Brain pericyte (primary cell): ENCODE measurements at regions not wholly inside any gene's neighbourhood (a gene's known extent, or its start where the extent isn't known, plus 50 kb on each side); places are given as distances from the start of the nearest gene placed in this dataset.
A peak's percentile ranks its signal among the peaks of the same experiment; 100 is the strongest.

Experiments
- DNase-seq: peaks from one replicate; pipeline ENCODE4 v3.0.0-alpha.2; 2012; ENCODE audit warnings: low read depth, low spot score

DNA sequence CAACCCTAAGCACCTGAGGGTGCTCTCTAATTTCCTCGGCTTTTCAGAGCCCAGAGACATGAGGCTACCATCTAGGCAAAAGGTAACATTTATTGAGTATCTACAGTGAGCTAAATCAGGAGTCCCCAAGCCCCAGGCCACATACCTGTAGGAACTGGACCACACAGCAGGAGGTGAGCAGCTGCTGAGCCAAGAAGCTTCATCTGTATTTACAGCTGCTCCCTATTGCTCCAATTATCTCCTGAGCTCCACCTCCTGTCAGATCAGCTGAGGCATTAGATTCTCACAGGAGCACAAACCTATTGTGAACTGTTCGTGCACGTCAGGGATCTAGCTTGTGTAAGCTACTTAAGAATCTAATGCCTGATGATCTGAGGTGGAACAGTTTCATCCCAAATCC is 70.2 kb downstream of the RND3 start:
- no peak for DNase-seq

DNA sequence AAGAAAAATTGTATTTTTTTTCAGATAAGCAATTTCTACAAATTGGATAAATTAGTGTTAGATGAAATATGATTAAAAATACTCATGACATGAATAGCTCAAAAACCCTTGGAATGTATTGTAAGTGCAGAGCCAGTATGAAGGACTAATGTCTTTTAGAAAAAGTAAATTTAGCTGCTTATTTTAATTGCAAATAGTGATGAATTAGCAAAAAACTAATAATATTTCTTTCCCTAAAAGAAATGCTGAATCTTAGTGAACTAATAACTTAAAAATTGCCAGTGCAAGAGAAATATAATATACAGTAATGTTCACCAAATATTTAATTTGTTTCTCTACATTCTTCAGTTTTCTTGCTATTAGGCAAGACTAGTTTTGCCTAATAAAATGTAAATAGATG is 72.4 kb downstream of the RND3 start:
- no peak for DNase-seq

DNA sequence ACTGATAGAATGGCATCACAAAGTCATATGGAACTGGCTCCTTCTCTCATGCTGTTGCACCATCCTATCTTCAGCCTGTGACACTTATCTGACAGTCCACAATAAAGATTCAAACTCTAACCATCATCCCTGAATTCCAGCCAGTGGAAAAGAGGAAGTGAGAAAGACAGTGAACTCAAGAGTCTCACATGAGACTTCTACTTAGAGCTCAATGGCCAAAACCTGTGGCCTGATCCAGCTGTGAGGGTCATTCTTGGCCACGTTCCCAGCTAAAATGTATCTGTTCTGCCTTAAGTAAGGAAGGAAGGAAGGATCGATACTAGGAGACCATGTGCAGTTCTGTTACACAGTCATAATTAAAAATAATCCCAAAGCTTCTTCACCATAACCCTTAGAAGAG is 73.6 kb downstream of the RND3 start:
- DNase-seq: no peak

DNA sequence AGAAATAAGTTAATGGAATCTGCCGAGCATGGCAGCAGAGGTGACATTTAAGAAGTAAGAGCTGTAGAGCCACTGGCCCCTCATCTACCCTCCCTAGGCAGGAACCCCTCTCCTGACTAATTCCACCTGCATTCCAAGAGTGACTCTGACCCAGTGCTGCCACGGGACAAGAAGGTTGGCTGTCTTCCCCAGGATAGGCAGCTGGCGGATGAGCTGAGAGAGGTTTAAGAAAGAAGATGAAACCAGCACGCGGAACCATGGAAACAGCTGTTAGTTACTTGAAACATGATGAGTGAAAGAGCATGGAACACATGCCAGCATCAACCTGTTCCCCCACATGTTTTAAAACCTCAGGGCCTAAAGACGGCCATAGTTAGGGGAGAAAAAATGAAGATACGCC is 74.1 kb downstream of the RND3 start:
- DNase-seq: no peak

DNA sequence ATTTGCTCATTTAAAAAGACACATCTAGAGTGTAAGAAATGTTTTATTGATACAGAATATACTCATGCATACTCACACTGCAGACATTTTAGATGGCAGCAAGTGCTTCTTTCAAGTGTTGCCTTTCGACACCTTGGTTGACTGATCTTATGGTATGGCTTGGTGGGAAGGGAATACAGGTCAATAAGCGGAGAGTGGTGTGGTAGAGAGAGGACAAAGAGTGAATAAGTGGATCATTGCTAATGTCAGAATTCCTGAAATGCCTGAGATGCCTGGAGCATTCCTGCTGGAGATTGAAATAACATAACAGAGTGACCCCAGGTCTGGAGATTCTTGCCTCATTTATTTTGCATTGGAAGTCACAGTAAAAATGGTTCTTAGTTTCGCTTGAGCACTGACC is 76.7 kb downstream of the RND3 start:
- DNase-seq: no peak

DNA sequence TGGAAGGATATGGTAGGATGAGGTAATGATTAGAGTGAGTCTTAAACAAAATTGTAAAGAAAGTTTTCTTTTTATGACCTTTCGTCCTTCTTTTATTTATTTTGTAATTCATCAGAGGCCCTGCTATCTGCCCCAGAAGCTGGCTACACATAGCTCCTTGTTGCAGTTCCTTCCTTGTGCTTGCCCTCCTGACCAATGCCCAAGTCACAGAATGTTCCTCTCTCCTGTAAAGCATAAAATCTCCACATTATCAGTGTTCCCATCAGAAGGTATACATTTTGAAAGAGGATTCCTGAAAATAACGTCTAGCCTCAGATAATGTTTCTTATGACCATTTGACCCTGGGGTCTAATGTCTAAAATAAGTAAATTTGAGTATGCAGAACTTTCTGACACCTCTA is 78.3 kb downstream of the RND3 start:
- no peak for DNase-seq

DNA sequence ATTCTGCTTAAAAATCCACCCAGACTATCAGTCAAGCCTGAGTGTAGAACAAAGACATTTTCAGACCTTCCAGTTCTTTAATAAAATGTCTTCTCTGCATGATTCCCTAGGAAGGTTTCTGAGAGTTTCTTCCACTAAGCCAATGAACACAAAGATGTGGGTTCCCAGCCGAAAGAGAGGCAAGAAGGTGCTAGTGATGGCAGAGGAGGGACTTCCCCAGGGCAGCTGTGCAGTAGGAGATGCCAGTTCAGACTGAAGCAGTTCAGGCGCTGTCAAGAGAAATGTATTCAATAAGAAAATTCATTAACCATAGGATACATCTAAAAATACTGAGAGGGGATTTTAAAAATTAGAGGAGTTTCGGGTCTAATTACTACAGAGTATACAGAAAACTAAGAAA is 83.3 kb downstream of the RND3 start:
- no peak for DNase-seq

DNA sequence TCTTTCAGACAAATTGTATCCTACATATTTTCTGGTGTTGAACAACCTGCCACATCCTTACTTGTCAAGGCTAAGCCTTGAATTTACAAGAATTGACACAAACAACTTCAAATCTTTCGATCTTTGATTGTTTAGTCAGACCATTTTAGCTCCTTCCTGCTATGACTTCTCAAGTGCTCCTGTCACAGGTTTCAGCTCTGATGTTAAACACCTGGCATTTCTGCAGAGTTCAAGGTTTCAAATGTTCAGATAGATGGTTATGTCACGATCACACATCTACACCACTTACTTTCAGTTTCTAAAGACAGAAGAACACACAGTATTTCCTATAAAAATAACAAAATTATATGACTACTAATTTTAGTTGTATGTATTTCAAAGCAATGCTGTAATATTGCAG is 84.0 kb downstream of the RND3 start:
- no peak for DNase-seq

DNA sequence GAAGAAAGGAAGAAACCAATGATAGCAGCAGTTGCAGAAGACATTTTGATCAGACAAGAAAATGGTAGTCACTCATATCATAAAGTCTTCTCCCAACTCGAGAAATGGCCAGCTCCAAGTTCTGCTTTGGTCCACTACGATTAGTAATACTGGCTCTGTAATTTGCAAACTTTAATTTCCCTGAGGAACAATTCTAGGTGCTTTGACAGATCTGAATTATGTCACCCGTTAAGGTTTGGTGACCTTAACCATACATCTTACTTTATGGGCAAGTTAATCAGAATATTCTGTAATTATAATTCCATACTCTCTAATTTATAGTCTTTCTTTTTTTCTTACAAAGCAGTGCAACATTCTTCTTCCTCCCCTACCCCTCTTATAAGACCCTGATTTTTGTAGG is 84.5 kb downstream of the RND3 start:
- DNase-seq: no peak

DNA sequence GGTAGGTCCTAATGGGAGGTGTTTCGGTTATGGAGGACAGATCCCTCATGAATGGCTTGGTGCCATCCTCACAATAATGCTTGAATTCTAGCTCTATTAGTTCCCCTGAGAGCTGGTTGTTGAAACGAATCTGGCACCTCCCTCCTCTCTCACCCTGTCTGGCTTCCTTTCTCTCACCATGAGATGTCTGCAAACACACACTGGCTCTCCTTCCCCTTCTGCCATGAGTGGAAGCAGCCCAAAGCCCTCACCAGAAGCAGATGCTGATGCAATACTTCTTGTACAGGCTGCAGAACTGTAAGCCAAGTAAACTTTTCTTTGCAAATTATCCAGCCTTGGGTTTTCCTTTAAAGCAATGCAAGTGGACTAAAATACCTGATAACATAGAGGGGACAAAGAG is 86.6 kb downstream of the RND3 start:
- DNase-seq: no peak

DNA sequence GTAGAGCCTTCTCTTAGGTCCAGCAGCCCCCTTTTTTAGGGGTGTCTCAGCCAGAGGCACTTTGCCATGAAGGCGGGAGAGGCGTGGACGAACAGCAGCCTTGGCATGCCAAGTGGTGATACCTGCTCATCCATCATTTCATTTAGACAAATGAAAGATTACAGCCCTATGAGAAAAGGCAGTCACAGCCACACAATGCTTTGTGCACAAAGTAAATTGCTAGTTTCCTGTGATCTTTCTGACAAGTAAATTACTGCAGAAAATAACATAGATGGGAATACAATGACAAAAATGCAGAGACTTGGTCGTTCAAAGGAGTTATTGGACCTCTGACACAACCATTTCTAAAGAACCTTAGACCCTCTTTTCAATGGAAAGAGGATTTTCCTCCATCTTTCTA is 94.9 kb downstream of the RND3 start:
- DNase-seq: no peak

DNA sequence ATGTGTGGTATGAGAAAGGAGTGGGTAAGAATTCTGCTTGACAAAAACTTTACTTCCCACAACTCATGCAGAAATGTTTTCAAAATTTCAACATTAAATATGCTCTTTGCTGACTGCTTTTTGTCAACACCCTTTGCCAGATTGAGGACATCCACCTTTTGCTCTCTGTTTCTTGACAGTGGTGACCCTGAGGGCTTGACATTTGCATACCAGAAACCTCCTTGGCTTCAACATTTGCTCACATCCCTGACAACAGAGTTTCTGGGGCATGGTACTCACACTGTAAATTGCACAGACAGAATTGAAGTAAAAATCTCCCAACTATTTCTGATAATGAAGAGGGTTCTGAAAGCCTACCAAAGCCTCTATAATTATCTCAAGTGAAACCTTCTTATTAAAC is 95.7 kb downstream of the RND3 start:
- DNase-seq: no peak

DNA sequence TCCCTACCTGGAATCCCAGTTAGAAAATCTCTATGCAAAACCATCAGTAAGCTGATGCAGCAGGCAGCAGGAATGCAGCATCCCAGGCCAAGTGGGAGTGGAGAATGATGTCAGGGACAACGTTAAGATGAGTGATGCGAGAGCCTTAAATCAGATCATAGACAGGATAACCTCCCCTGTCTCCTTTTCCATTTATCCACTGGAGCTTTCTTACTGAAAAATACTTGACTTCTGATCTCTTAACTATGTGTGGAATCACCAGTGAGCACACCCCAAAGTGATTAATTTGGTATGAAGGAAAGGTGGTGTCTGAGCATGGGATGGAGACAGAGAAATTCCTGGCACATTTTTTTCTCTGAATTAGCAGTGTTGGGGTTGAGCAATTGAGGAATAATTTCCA is 98.0 kb downstream of the RND3 start:
- DNase-seq: no peak

DNA sequence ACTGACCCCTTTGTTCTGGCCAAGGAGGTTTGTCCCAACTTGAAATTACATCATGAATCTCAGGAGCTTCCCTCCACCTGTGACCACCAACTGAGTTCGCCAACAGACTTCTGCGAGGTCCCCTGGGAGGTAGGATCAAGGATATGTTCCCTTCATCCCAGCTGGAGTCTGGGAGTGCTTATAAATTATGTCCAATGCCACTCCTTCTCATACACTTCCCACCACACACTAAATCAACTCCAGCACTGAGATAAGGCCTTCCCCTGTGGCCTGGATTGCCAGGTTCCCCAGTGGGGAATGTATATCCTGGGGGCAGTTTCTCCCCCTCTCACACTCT is 99.2 kb downstream of the RND3 start:
- no peak for DNase-seq

DNA sequence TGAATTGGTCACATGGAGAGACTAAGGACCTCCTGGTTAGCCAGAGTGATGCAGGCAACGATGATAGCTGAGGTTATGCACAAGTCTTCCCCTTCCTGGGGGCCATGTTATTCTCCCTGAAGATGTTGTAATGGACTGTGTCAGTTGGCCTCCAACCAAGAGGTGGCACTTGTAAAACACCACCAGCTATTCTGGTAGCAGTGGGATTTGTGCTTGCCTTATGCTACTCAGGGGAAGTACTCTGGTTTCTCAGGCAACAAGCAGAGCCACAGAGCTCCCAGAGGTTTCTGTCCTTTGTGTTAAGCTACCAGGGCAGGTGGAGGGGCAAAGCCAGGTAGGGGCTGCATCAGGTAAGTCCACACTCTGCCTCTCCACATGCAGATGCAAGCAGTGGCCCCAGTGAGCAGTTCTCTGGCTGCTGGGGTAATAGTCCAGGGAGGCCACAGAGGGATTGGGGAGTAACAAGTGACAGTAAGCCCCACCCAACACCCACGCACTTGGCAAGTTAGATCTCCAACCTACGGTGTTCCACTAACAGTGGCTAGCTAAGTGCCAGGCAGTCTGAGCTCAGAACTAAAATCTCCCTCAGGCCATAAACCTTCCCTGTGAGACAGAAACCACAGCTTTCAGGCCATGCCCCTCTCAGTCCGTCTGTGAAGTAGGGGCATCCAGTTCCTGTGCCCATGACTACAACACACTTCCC is 99.7 kb downstream of the RND3 start:
- no peak for DNase-seq

DNA sequence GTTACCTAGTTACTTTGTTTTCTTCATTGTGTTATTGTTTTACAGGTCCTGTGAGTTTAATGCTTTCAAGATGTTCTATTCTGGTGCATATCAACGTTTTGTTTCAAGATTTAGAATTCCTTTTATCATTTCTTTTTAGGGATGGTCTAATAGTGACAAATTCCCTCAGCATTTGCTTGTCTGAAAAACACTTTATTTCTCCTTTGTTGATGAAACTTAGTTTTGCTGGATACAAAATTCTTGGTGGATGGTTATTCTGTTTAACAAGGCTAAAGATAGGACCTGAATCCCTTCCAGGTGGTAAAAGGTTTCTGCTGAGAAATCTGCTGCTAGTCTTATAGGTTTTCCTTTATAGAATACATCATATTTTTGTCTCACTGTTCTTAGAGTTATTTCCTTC is 102.3 kb downstream of the RND3 start:
- DNase-seq: no peak

DNA sequence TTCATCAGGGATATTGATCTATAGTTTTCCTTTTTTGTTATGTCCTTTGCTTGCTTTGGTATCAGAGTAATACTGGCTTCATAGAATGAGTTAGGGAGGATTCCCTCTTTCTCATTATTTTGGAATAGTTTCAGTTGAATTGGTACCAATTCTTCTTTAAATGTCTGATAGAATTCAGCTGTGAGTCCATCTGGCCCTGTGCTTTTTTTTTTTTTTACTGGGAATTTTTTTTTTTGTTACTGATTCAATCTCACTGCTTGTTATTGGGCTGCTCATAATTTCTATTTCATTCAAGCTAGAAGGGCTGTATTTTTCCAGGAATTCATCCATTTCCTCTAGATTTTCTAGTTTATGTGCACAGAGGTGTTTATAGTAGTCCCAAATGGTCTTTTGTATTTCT is 103.9 kb downstream of the RND3 start:
- no peak for DNase-seq

DNA sequence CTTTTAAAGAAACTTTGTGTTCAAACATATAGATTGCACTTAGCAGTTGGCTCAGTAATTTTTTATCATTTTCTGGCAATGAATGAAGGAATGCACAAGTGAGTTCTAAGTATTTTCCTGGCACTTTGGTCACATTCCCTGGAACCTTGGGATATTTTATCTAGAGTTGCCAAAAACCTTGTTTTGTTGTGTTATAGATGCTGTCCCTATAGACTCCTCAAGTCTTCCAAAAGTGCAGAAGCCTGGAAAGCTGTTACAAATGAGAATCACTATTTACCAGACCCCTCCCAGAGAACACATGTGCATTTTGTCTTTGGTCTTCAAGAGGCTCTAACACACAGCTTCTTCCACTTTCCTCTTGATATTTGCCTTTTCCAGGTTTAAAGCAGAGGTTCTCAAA is 108.3 kb downstream of the RND3 start:
- DNase-seq: no peak

DNA sequence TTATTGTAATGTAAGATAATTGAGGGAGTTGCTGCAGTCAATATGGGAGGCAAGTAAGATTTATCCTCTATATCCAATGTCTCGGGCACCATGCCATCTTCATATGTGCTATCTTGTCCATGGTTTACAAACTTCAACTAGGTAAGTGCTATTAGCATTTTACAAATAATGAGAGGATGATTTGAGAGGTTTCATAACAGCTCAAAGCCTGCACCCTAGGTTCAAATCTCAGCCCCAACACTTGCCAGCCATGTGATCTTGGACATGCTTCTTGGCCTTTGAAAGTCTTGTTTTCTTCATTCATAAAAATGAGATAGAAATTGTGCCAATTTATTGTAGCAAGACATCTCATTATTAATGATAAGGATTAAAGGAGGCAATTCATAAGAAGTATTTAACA is 108.8 kb downstream of the RND3 start:
- DNase-seq: no peak

DNA sequence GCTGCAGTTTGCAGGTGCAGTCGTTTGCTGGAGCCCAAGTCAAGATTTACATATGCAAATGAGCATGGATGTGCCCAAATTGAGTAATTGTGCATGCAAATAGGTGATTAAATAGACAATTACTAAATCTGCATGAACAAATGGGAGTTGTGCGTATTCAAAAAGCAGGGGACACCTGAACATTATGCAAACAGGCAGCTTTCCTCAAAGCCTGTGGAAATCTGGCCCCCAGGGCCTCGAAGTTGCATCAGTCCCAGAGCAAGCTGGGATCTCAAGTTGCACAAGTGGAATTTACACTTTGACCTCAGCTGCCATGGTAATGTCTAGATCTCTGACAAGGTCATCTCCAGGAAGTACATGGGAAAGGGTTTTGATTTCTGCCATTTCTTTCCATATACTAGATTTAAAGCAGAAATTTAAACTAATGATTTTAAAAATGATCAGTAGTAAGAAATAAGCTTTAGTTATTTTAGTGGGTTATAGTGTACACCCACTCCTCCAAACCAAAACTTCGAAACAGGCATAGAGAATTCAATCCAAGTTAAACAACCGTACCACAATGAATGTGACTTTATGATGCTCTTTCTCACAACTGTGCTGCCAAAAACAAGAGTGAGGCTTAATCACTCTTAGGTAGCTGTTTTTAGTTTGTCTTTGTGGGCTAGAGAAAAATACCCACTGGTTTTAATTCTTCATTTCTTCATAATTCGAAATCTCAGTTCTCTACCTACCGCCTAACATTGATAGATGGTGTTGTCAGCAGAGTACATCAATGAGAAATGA is 110.7 kb downstream of the RND3 start:
- DNase-seq: peak; percentile 26

DNA sequence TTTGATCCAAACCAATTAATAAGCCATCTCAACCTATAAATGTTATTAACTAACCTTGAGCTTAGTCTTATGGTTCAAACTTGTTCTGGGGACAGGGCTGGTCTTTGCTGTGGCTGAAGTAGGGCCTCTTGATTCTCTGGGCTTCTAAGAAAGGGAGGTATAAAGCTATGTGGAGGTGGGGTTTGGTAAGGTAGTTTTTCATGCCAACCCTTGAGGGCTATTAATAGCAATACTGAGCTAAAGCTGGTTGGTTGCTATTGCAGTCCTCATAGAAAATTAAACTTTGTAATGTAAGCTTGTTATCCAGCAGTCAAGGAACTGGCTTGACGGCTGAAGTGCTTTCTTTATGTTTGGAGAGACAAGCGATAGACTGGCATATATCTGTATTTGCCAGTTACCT is 112.1 kb downstream of the RND3 start:
- DNase-seq: no peak

DNA sequence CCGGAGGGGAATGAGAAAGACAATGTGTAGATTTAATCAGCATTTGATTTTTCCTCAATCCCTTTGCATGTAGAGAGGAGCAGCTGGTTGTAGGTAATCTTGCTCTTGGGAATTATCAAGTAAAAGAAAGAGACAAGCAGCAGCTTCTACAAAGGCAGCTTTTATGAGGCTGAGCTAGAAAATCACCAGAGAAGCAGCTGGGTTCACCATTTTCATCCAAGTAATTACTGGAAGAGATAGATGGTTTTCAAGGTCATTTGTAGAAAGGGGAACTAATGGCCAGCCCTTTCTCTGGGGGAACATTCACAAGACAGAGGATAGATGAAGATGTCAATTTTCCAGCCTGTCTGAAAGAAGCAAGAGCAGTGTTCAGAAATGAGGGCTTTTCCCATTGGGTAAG is 113.0 kb downstream of the RND3 start:
- DNase-seq: no peak

DNA sequence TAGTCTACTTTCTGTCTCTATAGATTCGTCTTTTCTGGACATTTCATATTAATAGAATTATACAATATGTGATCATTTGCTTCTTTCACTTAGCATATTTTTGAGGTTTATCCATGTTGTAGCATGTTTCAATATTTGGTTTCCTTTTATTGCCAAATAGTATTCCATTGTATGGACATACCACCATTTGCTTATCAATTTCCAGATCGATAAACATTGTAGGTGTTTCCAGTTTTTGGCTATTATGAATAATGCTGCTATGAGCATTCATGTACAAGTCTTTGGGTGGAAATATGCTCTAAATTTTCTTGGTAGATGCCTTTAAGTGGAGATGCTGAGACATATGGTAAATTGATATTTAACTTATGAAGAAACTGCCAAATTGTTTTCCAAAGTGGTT is 114.1 kb downstream of the RND3 start:
- no peak for DNase-seq
